MM.1S (cell line): ENCODE measurements at regions not wholly inside any gene's neighbourhood (a gene's known extent, or its start where the extent isn't known, plus 50 kb on each side); places are given as distances from the start of the nearest gene placed in this dataset.

ENCODE experiments used
- CTCF ChIP-seq: fragments of 300-600 bp; sonication (generic); IDR thresholded peaks from 2 replicates; pipeline ENCODE4 v1.5.1; 2016; ENCODE audit warnings: antibody characterized with exemption, low read length, mixed read lengths
- EZH2phosphoT487 ChIP-seq: fragments of 300-600 bp; sonication (generic); IDR thresholded peaks from 2 replicates; pipeline ENCODE4 v1.6.1; 2018; ENCODE audit warnings: antibody characterized with exemption, low read length

GRCh38 chr13:89057274-89057673, 1386.1 kb downstream of the SLITRK5 start:
- no peak for TF ChIP-seq CTCF
- no peak for TF ChIP-seq EZH2phosphoT487
